PC-3 (cell line): ENCODE measurements at regions not wholly inside any gene's neighbourhood (a gene's known extent, or its start where the extent isn't known, plus 50 kb on each side); places are given as distances from the start of the nearest gene placed in this dataset.

ENCODE experiments used
- ATAC-seq: fragments of 200-7000 bp; cut with Tn5 transposase; 2 replicates; pipeline ENCODE4 v1.9.1; 2020; ENCODE audit warnings: mild to moderate bottlenecking, moderate library complexity
- BruUV-seq: library from RNA; stranded (reverse); fragments of 400-500 nt; replicated peaks from 2 replicates; lab custom pipeline; 2021; lab: Mats Ljungman, UMichigan
- CTCF ChIA-PET: fragments of 300-600 bp; sonication (Branson Sonifier 250); formaldehyde crosslinking; loops from one replicate; lab custom pipeline; 2022; ENCODE audit warnings: antibody characterized with exemption; lab: Charles Lee
- POLR2A ChIA-PET: fragments of 300-600 bp; sonication (Branson Sonifier 250); formaldehyde crosslinking; loops from one replicate; lab custom pipeline; 2022; ENCODE audit warnings: antibody characterized with exemption; ENCODE audit not compliant: unreplicated experiment; lab: Charles Lee
- DNase-seq: peaks from one replicate; pipeline ENCODE4 v3.0.0-alpha.2; 2015
- H2AFZ ChIP-seq: fragments of 300-600 bp; sonication (generic); 2 replicates; pipeline ENCODE4 v1.6.0; 2016; ENCODE audit warnings: antibody characterized with exemption, low read length
- H3F3A ChIP-seq: fragments of 300-600 bp; sonication (generic); one replicate; pipeline ENCODE4 v1.6.0; 2017; ENCODE audit warnings: antibody characterized with exemption, low read length, control low read depth, mild to moderate bottlenecking; ENCODE audit not compliant: unreplicated experiment
- H3K27ac ChIP-seq: fragments of 300-600 bp; sonication (generic); 2 replicates; pipeline ENCODE4 v1.5.1; 2016; ENCODE audit warnings: mild to moderate bottlenecking, low read length
- H3K27me3 ChIP-seq: fragments of 300-600 bp; sonication (generic); 2 replicates; pipeline ENCODE4 v1.6.1; 2016; ENCODE audit warnings: low read length, mixed read lengths
- H3K36me3 ChIP-seq: fragments of 300-600 bp; sonication (generic); 2 replicates; pipeline ENCODE4 v1.6.1; 2016; ENCODE audit warnings: low read depth, mixed run types, low read length, mixed read lengths
- H3K4me1 ChIP-seq: fragments of 300-600 bp; sonication (generic); 2 replicates; pipeline ENCODE4 v1.5.1; 2016; ENCODE audit warnings: low read length; ENCODE audit not compliant: insufficient read depth
- H3K4me2 ChIP-seq: fragments of 300-600 bp; sonication (generic); 2 replicates; pipeline ENCODE4 v1.6.0; 2016; ENCODE audit warnings: low read length
- H3K4me3 ChIP-seq: fragments of 300-600 bp; sonication (generic); 2 replicates; pipeline ENCODE4 v1.5.1; 2016; ENCODE audit warnings: mild to moderate bottlenecking, low read length, mixed read lengths
- H3K79me2 ChIP-seq: fragments of 300-600 bp; sonication (generic); 2 replicates; pipeline ENCODE4 v1.6.1; 2017; ENCODE audit warnings: low read length, mixed read lengths
- H3K9ac ChIP-seq: fragments of 300-600 bp; sonication (generic); 2 replicates; pipeline ENCODE4 v1.6.0; 2016; ENCODE audit warnings: mild to moderate bottlenecking, low read length
- H3K9me2 ChIP-seq: fragments of 300-600 bp; sonication (generic); replicated peaks from 2 replicates; pipeline ENCODE4 v1.6.1; 2016; ENCODE audit warnings: mixed run types, low read length, mixed read lengths
- H3K9me3 ChIP-seq: fragments of 300-600 bp; sonication (generic); 2 replicates; pipeline ENCODE4 v1.6.1; 2016; ENCODE audit warnings: low read length, mixed read lengths
- H4K20me1 ChIP-seq: fragments of 300-600 bp; sonication (generic); 2 replicates; pipeline ENCODE4 v1.6.1; 2016; ENCODE audit warnings: low read length, mixed read lengths
- CTCF ChIP-seq: fragments of 300-600 bp; sonication (generic); conservative IDR thresholded peaks from 2 replicates; pipeline ENCODE4 v1.5.1; 2017; ENCODE audit warnings: antibody characterized with exemption, low read depth, mild to moderate bottlenecking, low read length
- EZH2 ChIP-seq: fragments of 300-600 bp; sonication (generic); IDR thresholded peaks from one replicate; pipeline ENCODE4 v1.6.1; 2017; ENCODE audit warnings: antibody characterized with exemption, mild to moderate bottlenecking, low read length; ENCODE audit not compliant: unreplicated experiment
- EZH2phosphoT487 ChIP-seq: fragments of 300-600 bp; sonication (generic); IDR thresholded peaks from 2 replicates; pipeline ENCODE4 v1.6.1; 2018; ENCODE audit warnings: mild to moderate bottlenecking, antibody characterized with exemption, low read length, borderline replicate concordance
- intact Hi-C: fragments of 100-400 bp; cut with micrococcal nuclease; formaldehyde crosslinking; loops from 2 replicates; pipeline ENCODE4 v1.9.0; 2023

GRCh38 chr6:140434761-140435160, 1060.3 kb upstream of the CITED2 start:
- Histone ChIP-seq H3K9me2 (no peaks in the 10 kb centered on the region), H3F3A (no peaks in the 10 kb centered on the region), H4K20me1 (no peaks in the 10 kb centered on the region), H3K9me3 (no peaks in the 10 kb centered on the region), H3K4me3 (no peak overlapping the region), H2AFZ (no peak overlapping the region), H3K9ac (no peak overlapping the region), H3K27me3 (no peaks in the 10 kb centered on the region), H3K4me2 (no peak overlapping the region), H3K36me3 (no peaks in the 10 kb centered on the region), H3K27ac (no peak overlapping the region), H3K4me1 (no peaks in the 10 kb centered on the region), H3K79me2 (no peaks in the 10 kb centered on the region)
- DNase-seq = no peak
- no peak for TF ChIP-seq EZH2
- no peak for TF ChIP-seq EZH2phosphoT487
- no peak for TF ChIP-seq CTCF
- intact Hi-C loops = no loop called here
- no TSS peak for BruUV-seq
- CTCF ChIA-PET = no interaction called here
- no peak for ATAC-seq
- POLR2A ChIA-PET = no interaction called here

GRCh38 chr6:140433072-140433471, 1058.6 kb upstream of the CITED2 start:
- H3K4me2 ChIP-seq = no peak overlapping the region
- H3K36me3 ChIP-seq = no peaks in the 10 kb centered on the region
- no peak overlapping the region for H3K4me3 ChIP-seq
- no peaks in the 10 kb centered on the region for H3K27me3 ChIP-seq
- no peak overlapping the region for H3K9ac ChIP-seq
- H3K79me2 ChIP-seq = no peaks in the 10 kb centered on the region
- H3K9me3 ChIP-seq = no peaks in the 10 kb centered on the region
- H2AFZ ChIP-seq = no peak overlapping the region
- H3F3A ChIP-seq = no peaks in the 10 kb centered on the region
- no TSS peak for BruUV-seq
- no peak for DNase-seq
- H3K9me2 ChIP-seq = no peaks in the 10 kb centered on the region
- H4K20me1 ChIP-seq = no peaks in the 10 kb centered on the region
- H3K27ac ChIP-seq = no peak overlapping the region
- no peak for TF ChIP-seq EZH2
- ChIA-PET POLR2A (no interaction called here), CTCF (no interaction called here)
- no peak for ATAC-seq
- intact Hi-C loops = no loop called here
- no peaks in the 10 kb centered on the region for H3K4me1 ChIP-seq

- no peak overlapping the region for H3K27ac ChIP-seq
- BruUV-seq = no TSS peak
- intact Hi-C loops = no loop called here
- no peak overlapping the region for H2AFZ ChIP-seq
- H3K9me3 ChIP-seq = no peaks in the 10 kb centered on the region
- H3K9me2 ChIP-seq = no peaks in the 10 kb centered on the region
- no peak overlapping the region for H3K4me3 ChIP-seq
- CTCF ChIA-PET = no interaction called here
- TF ChIP-seq CTCF = no peak
- no peak for TF ChIP-seq EZH2
- TF ChIP-seq EZH2phosphoT487 = no peak
- H3F3A ChIP-seq = no peaks in the 10 kb centered on the region
- no peak for DNase-seq
- POLR2A ChIA-PET = no interaction called here
- no peaks in the 10 kb centered on the region for H4K20me1 ChIP-seq
- no peak for ATAC-seq
- H3K9ac ChIP-seq = no peak overlapping the region
- H3K4me2 ChIP-seq = no peak overlapping the region
- no peaks in the 10 kb centered on the region for H3K4me1 ChIP-seq
- no peaks in the 10 kb centered on the region for H3K27me3 ChIP-seq
- no peaks in the 10 kb centered on the region for H3K79me2 ChIP-seq
- no peaks in the 10 kb centered on the region for H3K36me3 ChIP-seq
Observed at GRCh38 chr6:140427842-140428241, 1053.4 kb upstream of the CITED2 start.
